Vagina (tissue), 2 donors: ENCODE measurements at regions not wholly inside any gene's neighbourhood (a gene's known extent, or its start where the extent isn't known, plus 50 kb on each side); places are given as distances from the start of the nearest gene placed in this dataset.

Experiments used
- POLR2A ChIP-seq, 2 donors: fragments of 450-650 bp; IDR thresholded peaks; one replicate each; pipeline ENCODE4 v1.6.1; 2017; ENCODE audit warnings: antibody characterized with exemption in 2 of 2, mild to moderate bottlenecking in 2 of 2, moderate library complexity in 2 of 2
- POLR2AphosphoS5 ChIP-seq, 2 donors: sonication (generic); formaldehyde crosslinking; IDR thresholded peaks; one replicate each; pipeline ENCODE4 v1.9.0; 2017; ENCODE audit warnings: antibody characterized with exemption in 2 of 2, mild to moderate bottlenecking in 2 of 2, low read depth in 1 of 2; ENCODE audit not compliant: insufficient read depth in 1 of 2
- TF ChIP-seq, protein P1 (sequence below), 3 experiments: fragments of 450-650 bp in 2 of 3; fragments of 200-600 bp in 1 of 3; sonication (generic) in 1 of 3; IDR thresholded peaks; one replicate each; pipeline ENCODE4 v1.5.1; 2017 to 2019; ENCODE audit warnings: antibody characterized with exemption in 3 of 3, mild to moderate bottlenecking in 2 of 3, moderate library complexity in 2 of 3

DNA sequence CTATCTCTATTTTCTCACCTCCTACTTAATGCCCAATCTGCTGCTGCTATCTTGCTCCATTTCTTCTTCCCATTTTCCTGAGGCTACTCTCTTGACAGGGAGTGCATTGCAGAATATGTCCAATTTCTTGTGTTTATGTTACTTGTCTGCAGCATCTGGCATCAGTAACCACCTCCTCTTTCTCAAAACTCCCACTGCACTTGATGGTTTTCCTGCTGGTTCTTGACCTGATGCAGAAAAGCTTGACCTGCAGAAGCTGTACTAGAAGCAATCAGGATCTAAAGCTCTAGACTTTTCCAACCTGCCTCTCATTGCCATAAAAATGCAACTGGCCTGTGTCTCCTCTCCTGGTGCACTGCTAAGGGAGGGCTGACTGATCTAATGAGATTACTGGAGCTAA lies 287.8 kb downstream of the ZEB1 start:
- TF ChIP-seq, protein P1, sequence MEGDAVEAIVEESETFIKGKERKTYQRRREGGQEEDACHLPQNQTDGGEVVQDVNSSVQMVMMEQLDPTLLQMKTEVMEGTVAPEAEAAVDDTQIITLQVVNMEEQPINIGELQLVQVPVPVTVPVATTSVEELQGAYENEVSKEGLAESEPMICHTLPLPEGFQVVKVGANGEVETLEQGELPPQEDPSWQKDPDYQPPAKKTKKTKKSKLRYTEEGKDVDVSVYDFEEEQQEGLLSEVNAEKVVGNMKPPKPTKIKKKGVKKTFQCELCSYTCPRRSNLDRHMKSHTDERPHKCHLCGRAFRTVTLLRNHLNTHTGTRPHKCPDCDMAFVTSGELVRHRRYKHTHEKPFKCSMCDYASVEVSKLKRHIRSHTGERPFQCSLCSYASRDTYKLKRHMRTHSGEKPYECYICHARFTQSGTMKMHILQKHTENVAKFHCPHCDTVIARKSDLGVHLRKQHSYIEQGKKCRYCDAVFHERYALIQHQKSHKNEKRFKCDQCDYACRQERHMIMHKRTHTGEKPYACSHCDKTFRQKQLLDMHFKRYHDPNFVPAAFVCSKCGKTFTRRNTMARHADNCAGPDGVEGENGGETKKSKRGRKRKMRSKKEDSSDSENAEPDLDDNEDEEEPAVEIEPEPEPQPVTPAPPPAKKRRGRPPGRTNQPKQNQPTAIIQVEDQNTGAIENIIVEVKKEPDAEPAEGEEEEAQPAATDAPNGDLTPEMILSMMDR (IDR thresholded peaks at IDR 0.05) = no peak
- TF ChIP-seq POLR2AphosphoS5 (IDR thresholded peaks at IDR 0.05; ENCODE audit: insufficient read depth in 1 of 2, low read depth in 1 of 2) (no peak), POLR2A (IDR thresholded peaks at IDR 0.05) (no peak)
